DND-41 (cell line): ENCODE measurements at regions not wholly inside any gene's neighbourhood (a gene's known extent, or its start where the extent isn't known, plus 50 kb on each side); places are given as distances from the start of the nearest gene placed in this dataset.

Experiments
- ATAC-seq: fragments of 200-7000 bp; cut with Tn5 transposase; 3 replicates; pipeline ENCODE4 v1.9.1; 2021; ENCODE audit warnings: low read depth; ENCODE audit not compliant: insufficient read depth
- DNase-seq: peaks from one replicate; pipeline ENCODE4 v3.0.0-alpha.2; 2020
- H2AFZ ChIP-seq: 2 replicates; pipeline ENCODE4 v1.6.0; 2012; ENCODE audit warnings: low read depth, low read length
- H3K27ac ChIP-seq: 2 replicates; pipeline ENCODE4 v1.5.1; 2012; ENCODE audit warnings: low read length, inconsistent platforms
- H3K27me3 ChIP-seq: fragments of 200-600 bp; sonication (generic); 2 replicates; pipeline ENCODE4 v1.6.0; 2012; ENCODE audit warnings: low read length, mild to moderate bottlenecking, inconsistent platforms; ENCODE audit not compliant: insufficient read depth, poor library complexity
- H3K36me3 ChIP-seq: 2 replicates; pipeline ENCODE4 v1.5.1; 2012; ENCODE audit warnings: low read length, inconsistent platforms; ENCODE audit not compliant: insufficient read depth
- H3K4me1 ChIP-seq: 2 replicates; pipeline ENCODE4 v1.5.1; 2012; ENCODE audit warnings: mild to moderate bottlenecking, low read length; ENCODE audit not compliant: insufficient read depth
- H3K4me2 ChIP-seq: 2 replicates; pipeline ENCODE4 v1.6.0; 2012; ENCODE audit warnings: mild to moderate bottlenecking, moderate library complexity, low read length, inconsistent platforms; ENCODE audit not compliant: insufficient read depth
- H3K4me3 ChIP-seq, 2 experiments: fragments of 200-600 bp in 1 of 2; shearing (Covaris generic) in 1 of 2; 2 replicates each; pipeline ENCODE4 v1.5.1; 2012 to 2016; ENCODE audit warnings: inconsistent platforms in 2 of 2, low read length in 2 of 2, mild to moderate bottlenecking in 2 of 2, low read depth in 1 of 2, moderate library complexity in 1 of 2
- H3K79me2 ChIP-seq: 2 replicates; pipeline ENCODE4 v1.6.0; 2012; ENCODE audit warnings: low read length, inconsistent platforms; ENCODE audit not compliant: insufficient read depth
- H3K9ac ChIP-seq: 2 replicates; pipeline ENCODE4 v1.6.0; 2012; ENCODE audit warnings: low read depth, mild to moderate bottlenecking, inconsistent platforms, low read length, moderate library complexity
- H3K9me3 ChIP-seq: 2 replicates; pipeline ENCODE4 v1.5.1; 2012; ENCODE audit warnings: low read length, moderate library complexity, mild to moderate bottlenecking, inconsistent platforms; ENCODE audit not compliant: insufficient read depth, severe bottlenecking
- H4K20me1 ChIP-seq: 2 replicates; pipeline ENCODE4 v1.6.0; 2012; ENCODE audit warnings: low read length; ENCODE audit not compliant: insufficient read depth
- EZH2 ChIP-seq: IDR thresholded peaks from 3 replicates; pipeline ENCODE4 v1.6.1; 2012; ENCODE audit warnings: borderline replicate concordance, low read depth, mild to moderate bottlenecking, moderate library complexity, low read length, inconsistent platforms; ENCODE audit not compliant: severe bottlenecking
- TF ChIP-seq, protein P1 (sequence below): IDR thresholded peaks from 2 replicates; pipeline ENCODE4 v1.5.1; 2012; ENCODE audit warnings: borderline replicate concordance, low read length, moderate library complexity, mild to moderate bottlenecking; ENCODE audit not compliant: poor library complexity, severe bottlenecking; ENCODE audit errors: extremely low read depth

DNA sequence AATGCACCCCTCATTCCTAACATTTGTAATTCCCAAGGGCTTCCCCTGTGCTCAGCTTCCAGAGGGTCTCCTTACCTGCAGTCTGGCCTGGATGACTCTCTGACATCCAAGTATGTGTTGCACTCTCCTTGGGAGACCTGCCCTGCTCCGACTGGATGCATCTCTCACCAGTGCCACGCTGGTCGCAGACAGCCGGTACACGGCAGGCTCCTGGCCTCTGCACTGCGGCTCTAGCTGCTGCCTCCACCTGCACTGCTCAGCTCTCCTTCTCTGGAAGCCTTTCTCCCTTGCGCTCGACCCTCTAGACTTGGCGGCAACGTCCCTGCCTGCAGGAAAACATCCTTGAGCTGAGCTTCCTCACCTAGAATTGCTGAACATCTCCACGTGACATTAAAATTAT is 685.9 kb downstream of the BRD1 start:
- no peak for ATAC-seq
- no peak overlapping the region for H3K27ac ChIP-seq
- H2AFZ ChIP-seq = no peak overlapping the region
- H4K20me1 ChIP-seq = no peaks in the 10 kb centered on the region
- H3K9me3 ChIP-seq = no peaks in the 10 kb centered on the region
- H3K4me2 ChIP-seq = no peak overlapping the region
- no peak for DNase-seq
- H3K9ac ChIP-seq = no peak overlapping the region
- H3K27me3 ChIP-seq = no peaks in the 10 kb centered on the region
- TF ChIP-seq, protein P1, sequence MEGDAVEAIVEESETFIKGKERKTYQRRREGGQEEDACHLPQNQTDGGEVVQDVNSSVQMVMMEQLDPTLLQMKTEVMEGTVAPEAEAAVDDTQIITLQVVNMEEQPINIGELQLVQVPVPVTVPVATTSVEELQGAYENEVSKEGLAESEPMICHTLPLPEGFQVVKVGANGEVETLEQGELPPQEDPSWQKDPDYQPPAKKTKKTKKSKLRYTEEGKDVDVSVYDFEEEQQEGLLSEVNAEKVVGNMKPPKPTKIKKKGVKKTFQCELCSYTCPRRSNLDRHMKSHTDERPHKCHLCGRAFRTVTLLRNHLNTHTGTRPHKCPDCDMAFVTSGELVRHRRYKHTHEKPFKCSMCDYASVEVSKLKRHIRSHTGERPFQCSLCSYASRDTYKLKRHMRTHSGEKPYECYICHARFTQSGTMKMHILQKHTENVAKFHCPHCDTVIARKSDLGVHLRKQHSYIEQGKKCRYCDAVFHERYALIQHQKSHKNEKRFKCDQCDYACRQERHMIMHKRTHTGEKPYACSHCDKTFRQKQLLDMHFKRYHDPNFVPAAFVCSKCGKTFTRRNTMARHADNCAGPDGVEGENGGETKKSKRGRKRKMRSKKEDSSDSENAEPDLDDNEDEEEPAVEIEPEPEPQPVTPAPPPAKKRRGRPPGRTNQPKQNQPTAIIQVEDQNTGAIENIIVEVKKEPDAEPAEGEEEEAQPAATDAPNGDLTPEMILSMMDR = no peak
- TF ChIP-seq EZH2 = no peak
- no peaks in the 10 kb centered on the region for H3K4me1 ChIP-seq
- no peaks in the 10 kb centered on the region for H3K79me2 ChIP-seq
- H3K36me3 ChIP-seq = no peaks in the 10 kb centered on the region
- no peak overlapping the region for H3K4me3 ChIP-seq

DNA sequence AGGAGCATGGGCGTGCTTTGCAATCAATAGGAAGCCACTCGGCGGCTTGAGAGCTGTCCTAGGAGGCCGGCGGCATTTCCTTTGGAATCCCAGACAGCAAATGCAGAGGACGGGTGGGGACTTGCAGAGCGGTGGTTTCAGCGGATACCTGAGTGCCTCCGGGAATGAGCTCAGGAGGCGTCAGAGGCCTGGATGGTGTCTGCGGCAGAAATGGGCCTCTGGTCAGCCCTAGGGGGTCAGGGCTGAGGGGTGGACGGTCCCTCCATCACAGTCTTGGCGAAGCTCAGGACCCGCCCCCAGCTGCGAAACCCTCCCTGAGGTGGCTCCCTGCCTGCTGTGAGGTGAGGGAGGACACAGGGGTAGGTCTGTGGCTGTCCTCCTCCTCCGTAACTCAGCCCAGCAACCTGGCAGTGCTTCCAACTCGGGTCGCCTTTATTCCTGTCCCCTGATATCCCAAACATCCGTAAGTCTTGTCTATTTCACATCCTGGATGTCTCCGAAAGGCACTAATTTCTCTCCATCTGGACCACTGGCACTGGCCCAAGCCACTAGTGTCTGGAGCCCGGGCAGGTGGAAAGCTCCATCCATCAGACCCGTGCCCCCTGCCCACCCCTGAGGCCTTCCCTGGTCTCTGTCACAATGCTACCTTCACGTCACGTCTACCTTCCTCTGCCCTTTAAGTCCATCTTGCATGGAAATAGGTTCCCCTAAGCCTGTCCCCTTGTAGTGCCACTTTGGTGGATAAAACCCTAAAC is 686.6 kb downstream of the BRD1 start:
- Histone ChIP-seq H3K4me3 (no peak overlapping the region), H3K9ac (no peak overlapping the region), H3K27ac (no peak overlapping the region), H3K27me3 (no peaks in the 10 kb centered on the region), H2AFZ (no peak overlapping the region), H3K4me2 (no peak overlapping the region), H3K9me3 (no peaks in the 10 kb centered on the region), H3K4me1 (no peaks in the 10 kb centered on the region), H3K79me2 (no peaks in the 10 kb centered on the region), H3K36me3 (no peaks in the 10 kb centered on the region), H4K20me1 (no peaks in the 10 kb centered on the region)
- TF ChIP-seq, protein P1 = no peak
- no peak for TF ChIP-seq EZH2
- DNase-seq = no peak
- ATAC-seq = no peak

DNA sequence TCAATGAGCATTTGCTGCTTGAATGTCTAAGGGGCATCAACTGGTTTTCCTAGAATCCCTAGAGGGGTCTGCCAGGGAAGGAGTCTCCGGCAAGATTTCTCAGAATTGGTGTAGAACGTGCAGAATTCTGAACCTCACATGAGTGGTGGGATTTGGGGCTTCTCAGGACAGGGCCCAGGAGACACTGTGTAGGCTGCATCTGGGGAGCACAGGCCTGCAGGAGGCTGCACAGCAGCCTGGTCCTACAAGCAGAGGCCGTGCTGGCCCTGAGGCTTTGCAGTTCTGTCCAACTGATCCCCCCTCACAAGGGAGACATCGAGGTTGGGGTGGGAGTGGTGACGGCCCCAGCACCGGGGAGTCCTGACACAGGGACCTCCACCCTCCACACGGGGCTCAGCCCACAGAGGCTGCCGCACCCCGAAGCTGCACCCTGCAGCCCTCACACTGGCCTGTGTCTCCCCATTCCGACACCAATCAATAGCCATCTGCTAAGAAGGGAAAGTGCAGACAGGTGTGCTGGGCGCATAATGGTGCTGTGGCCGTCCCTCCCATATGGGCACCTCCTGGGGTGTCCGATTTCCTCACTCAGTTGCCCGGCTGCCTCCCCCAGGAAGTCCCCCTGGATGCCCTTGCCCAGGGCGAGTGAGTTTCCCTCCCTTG is 688.1 kb downstream of the BRD1 start:
- H3K9me3 ChIP-seq = no peaks in the 10 kb centered on the region
- ATAC-seq (no peak), DNase-seq (no peak)
- no peaks in the 10 kb centered on the region for H3K79me2 ChIP-seq
- no peak overlapping the region for H3K4me2 ChIP-seq
- H3K27me3 ChIP-seq = no peaks in the 10 kb centered on the region
- TF ChIP-seq EZH2 = no peak
- TF ChIP-seq, protein P1 = no peak
- no peaks in the 10 kb centered on the region for H4K20me1 ChIP-seq
- no peaks in the 10 kb centered on the region for H3K36me3 ChIP-seq
- no peak overlapping the region for H3K27ac ChIP-seq
- no peak overlapping the region for H3K4me3 ChIP-seq
- no peaks in the 10 kb centered on the region for H3K4me1 ChIP-seq
- H3K9ac ChIP-seq = no peak overlapping the region
- H2AFZ ChIP-seq = no peak overlapping the region
